CD4-positive, CD25-positive, alpha-beta regulatory T cell (primary cell): ENCODE measurements at regions not wholly inside any gene's neighbourhood (a gene's known extent, or its start where the extent isn't known, plus 50 kb on each side); places are given as distances from the start of the nearest gene placed in this dataset.

Experiments
- ATAC-seq, 2 donors: fragments of 150-1000 bp; cut with Tn5 transposase; one replicate each; pipeline ENCODE4 v1.10.0; 2021; ENCODE audit warnings: low read depth in 2 of 2, moderate number of reproducible peaks in 2 of 2, moderate library complexity in 1 of 2
- DNase-seq, 3 donors: peaks; one replicate each; pipeline versions ENCODE4 v3.0.0 to v3.0.0-alpha.2; 2012 to 2022; ENCODE audit warnings: mixed read lengths in 1 of 3
- H3K27ac ChIP-seq: one replicate; pipeline ENCODE4 v1.7.0; 2013; ENCODE audit warnings: mild to moderate bottlenecking, low read length; ENCODE audit not compliant: insufficient read depth, poor library complexity, severe bottlenecking
- H3K27me3 ChIP-seq: one replicate; pipeline ENCODE4 v1.7.0; 2013; ENCODE audit warnings: low read length; ENCODE audit not compliant: control insufficient read depth, insufficient read depth
- H3K36me3 ChIP-seq: one replicate; pipeline ENCODE4 v1.7.0; 2013; ENCODE audit warnings: mild to moderate bottlenecking, low read length, moderate library complexity; ENCODE audit not compliant: control insufficient read depth, insufficient read depth
- H3K4me1 ChIP-seq: 2 replicates; pipeline ENCODE4 v1.7.0; 2013; ENCODE audit warnings: mild to moderate bottlenecking, low read length; ENCODE audit not compliant: insufficient read depth, control insufficient read depth, poor library complexity, severe bottlenecking
- H3K4me3 ChIP-seq: one replicate; pipeline ENCODE4 v1.7.0; 2013; ENCODE audit warnings: low read depth, mild to moderate bottlenecking, low read length, moderate library complexity
- H3K9me3 ChIP-seq, 2 experiments: 1 replicate in 1 of 2; 2 replicates in 1 of 2; pipeline ENCODE4 v1.7.0; 2013; ENCODE audit warnings: low read length in 2 of 2, mild to moderate bottlenecking in 1 of 2, moderate library complexity in 1 of 2; ENCODE audit not compliant: control insufficient read depth in 2 of 2
- H3K27ac Mint-ChIP-seq, 3 donors: one replicate each; pipeline ENCODE4 v1.8.0; 2020 to 2022; ENCODE audit warnings: mild to moderate bottlenecking in 3 of 3, mixed read lengths in 3 of 3, moderate library complexity in 2 of 3
- H3K27me3 Mint-ChIP-seq: one replicate; pipeline ENCODE4 v1.8.0; 2022; ENCODE audit warnings: mild to moderate bottlenecking, mixed read lengths
- H3K36me3 Mint-ChIP-seq: one replicate; pipeline ENCODE4 v1.8.0; 2020; ENCODE audit warnings: mixed read lengths
- H3K4me1 Mint-ChIP-seq, 4 donors: one replicate each; pipeline ENCODE4 v1.8.0; 2020 to 2022; ENCODE audit warnings: mixed read lengths in 4 of 4, mild to moderate bottlenecking in 1 of 4
- H3K4me3 Mint-ChIP-seq, 4 donors: one replicate each; pipeline ENCODE4 v1.8.0; 2020 to 2022; ENCODE audit warnings: mild to moderate bottlenecking in 4 of 4, mixed read lengths in 4 of 4, moderate library complexity in 3 of 4
- H3K9me3 Mint-ChIP-seq, 7 donors: one replicate each; pipeline ENCODE4 v1.8.0; 2020 to 2022; ENCODE audit warnings: mixed read lengths in 7 of 7, mild to moderate bottlenecking in 3 of 7, moderate library complexity in 2 of 7

GRCh38 chr4:152029631-152030030 is 268.8 kb upstream of the GATB start:
- Mint-ChIP-seq H3K36me3 (peaks cover 4% of the 10 kb centered on the region), H3K4me1 (peaks cover 0 to 3% (median 0%) of the 10 kb centered on the region in 4 donors), H3K4me3 (no peak overlapping the region), H3K27ac (peak overlapping the region in 1 of 3 donors; percentile 43), H3K9me3 (peaks cover 0 to 4% (median 2%) of the 10 kb centered on the region in 7 donors), H3K27me3 (peaks cover 10% of the 10 kb centered on the region)
- H3K4me3 ChIP-seq: no peak overlapping the region
- ATAC-seq: no peak
- no peaks in the 10 kb centered on the region for H3K9me3 ChIP-seq
- peaks cover 8% of the 10 kb centered on the region for H3K4me1 ChIP-seq
- no peak overlapping the region for H3K27ac ChIP-seq
- H3K27me3 ChIP-seq: no peaks in the 10 kb centered on the region
- no peak for DNase-seq
- no peaks in the 10 kb centered on the region for H3K36me3 ChIP-seq

GRCh38 chr4:152028131-152028530 is 267.3 kb upstream of the GATB start:
- H3K36me3 Mint-ChIP-seq: peaks cover 4% of the 10 kb centered on the region
- Histone ChIP-seq H3K36me3 (no peaks in the 10 kb centered on the region), H3K4me3 (no peak overlapping the region), H3K27ac (no peak overlapping the region), H3K9me3 (no peaks in the 10 kb centered on the region), H3K27me3 (no peaks in the 10 kb centered on the region), H3K4me1 (peaks cover 13% of the 10 kb centered on the region)
- ATAC-seq (no peak), DNase-seq (no peak)
- no peak overlapping the region for H3K4me3 Mint-ChIP-seq
- peaks cover 0 to 3% (median 0%) of the 10 kb centered on the region in 4 donors for H3K4me1 Mint-ChIP-seq
- peaks cover 0 to 4% (median 2%) of the 10 kb centered on the region in 7 donors for H3K9me3 Mint-ChIP-seq
- no peak overlapping the region for H3K27ac Mint-ChIP-seq
- peaks cover 10% of the 10 kb centered on the region for H3K27me3 Mint-ChIP-seq

- peak overlapping the region in 1 of 3 donors; percentile 42 for H3K27ac Mint-ChIP-seq
- peaks cover 15% of the 10 kb centered on the region for H3K27me3 Mint-ChIP-seq
- DNase-seq (peak in 1 of 3 donors; percentile 55), ATAC-seq (no peak)
- no peak overlapping the region for H3K4me3 Mint-ChIP-seq
- H3K9me3 Mint-ChIP-seq: peaks cover 0 to 4% (median 2%) of the 10 kb centered on the region in 7 donors
- peaks cover 13% of the 10 kb centered on the region for H3K4me1 ChIP-seq
- no peak overlapping the region for H3K4me3 ChIP-seq
- no peak overlapping the region for H3K27ac ChIP-seq
- H3K9me3 ChIP-seq: no peaks in the 10 kb centered on the region
- H3K4me1 Mint-ChIP-seq: peaks cover 0 to 2% (median 0%) of the 10 kb centered on the region in 4 donors
- H3K36me3 Mint-ChIP-seq: peaks cover 8% of the 10 kb centered on the region
- H3K36me3 ChIP-seq: no peaks in the 10 kb centered on the region
- no peaks in the 10 kb centered on the region for H3K27me3 ChIP-seq
Observed at GRCh38 chr4:152024881-152025280, 264.1 kb upstream of the GATB start.

- peaks cover 8% of the 10 kb centered on the region for H3K36me3 Mint-ChIP-seq
- H3K4me3 ChIP-seq: no peak overlapping the region
- no peak overlapping the region for H3K27ac ChIP-seq
- peaks cover 0 to 2% (median 0%) of the 10 kb centered on the region in 4 donors for H3K4me1 Mint-ChIP-seq
- no peak overlapping the region for H3K27ac Mint-ChIP-seq
- no peak for ATAC-seq
- H3K4me1 ChIP-seq: peaks cover 13% of the 10 kb centered on the region
- no peaks in the 10 kb centered on the region for H3K27me3 ChIP-seq
- H3K9me3 ChIP-seq: no peaks in the 10 kb centered on the region
- H3K36me3 ChIP-seq: no peaks in the 10 kb centered on the region
- H3K27me3 Mint-ChIP-seq: peaks cover 14% of the 10 kb centered on the region
- no peak overlapping the region for H3K4me3 Mint-ChIP-seq
- H3K9me3 Mint-ChIP-seq: peaks cover 0 to 4% (median 0%) of the 10 kb centered on the region in 7 donors
- DNase-seq: no peak
Observed at GRCh38 chr4:152023674-152024073, 262.9 kb upstream of the GATB start.

- Histone ChIP-seq H3K4me1 (peaks cover 13% of the 10 kb centered on the region), H3K4me3 (no peak overlapping the region), H3K27me3 (no peaks in the 10 kb centered on the region), H3K36me3 (no peaks in the 10 kb centered on the region), H3K9me3 (no peaks in the 10 kb centered on the region), H3K27ac (no peak overlapping the region)
- ATAC-seq (no peak), DNase-seq (no peak)
- no peak overlapping the region for H3K4me3 Mint-ChIP-seq
- H3K9me3 Mint-ChIP-seq: peaks cover 0 to 3% (median 0%) of the 10 kb centered on the region in 7 donors
- peaks cover 4% of the 10 kb centered on the region for H3K36me3 Mint-ChIP-seq
- no peak overlapping the region for H3K27ac Mint-ChIP-seq
- H3K27me3 Mint-ChIP-seq: peaks cover 5% of the 10 kb centered on the region
- peaks cover 0 to 2% (median 0%) of the 10 kb centered on the region in 4 donors for H3K4me1 Mint-ChIP-seq
Observed at GRCh38 chr4:152022543-152022942, 261.7 kb upstream of the GATB start.

- no peak overlapping the region for H3K27ac ChIP-seq
- Mint-ChIP-seq H3K4me3 (no peak overlapping the region), H3K36me3 (peaks cover 4% of the 10 kb centered on the region), H3K4me1 (peaks cover 0 to 2% (median 0%) of the 10 kb centered on the region in 4 donors), H3K9me3 (peaks cover 0 to 2% (median 0%) of the 10 kb centered on the region in 7 donors), H3K27ac (no peak overlapping the region), H3K27me3 (peaks cover 5% of the 10 kb centered on the region)
- no peaks in the 10 kb centered on the region for H3K27me3 ChIP-seq
- no peak overlapping the region for H3K4me3 ChIP-seq
- ATAC-seq: no peak
- no peaks in the 10 kb centered on the region for H3K9me3 ChIP-seq
- H3K4me1 ChIP-seq: peaks cover 13% of the 10 kb centered on the region
- no peak for DNase-seq
- H3K36me3 ChIP-seq: no peaks in the 10 kb centered on the region
Observed at GRCh38 chr4:152021788-152022438, 261.1 kb upstream of the GATB start.

- ATAC-seq (no peak), DNase-seq (no peak)
- no peak overlapping the region for H3K27ac Mint-ChIP-seq
- Histone ChIP-seq H3K36me3 (no peaks in the 10 kb centered on the region), H3K4me1 (peaks cover 10% of the 10 kb centered on the region), H3K4me3 (no peak overlapping the region), H3K9me3 (no peaks in the 10 kb centered on the region), H3K27ac (no peak overlapping the region), H3K27me3 (no peaks in the 10 kb centered on the region)
- H3K4me3 Mint-ChIP-seq: no peak overlapping the region
- peaks cover 0 to 1% (median 0%) of the 10 kb centered on the region in 7 donors for H3K9me3 Mint-ChIP-seq
- peaks cover 0 to 5% (median 3%) of the 10 kb centered on the region in 4 donors for H3K4me1 Mint-ChIP-seq
- peaks cover 4% of the 10 kb centered on the region for H3K36me3 Mint-ChIP-seq
- peaks cover 5% of the 10 kb centered on the region for H3K27me3 Mint-ChIP-seq
Observed at GRCh38 chr4:152020073-152020472, 259.3 kb upstream of the GATB start.

GRCh38 chr4:152016303-152016620 is 255.5 kb upstream of the GATB start:
- H3K36me3 Mint-ChIP-seq: peaks cover 4% of the 10 kb centered on the region
- H3K4me3 ChIP-seq: no peak overlapping the region
- H3K36me3 ChIP-seq: no peaks in the 10 kb centered on the region
- DNase-seq (no peak), ATAC-seq (no peak)
- H3K4me1 Mint-ChIP-seq: peaks cover 11 to 30% (median 21%) of the 10 kb centered on the region in 4 donors
- peaks cover 5% of the 10 kb centered on the region for H3K27me3 Mint-ChIP-seq
- H3K4me1 ChIP-seq: peaks cover 11% of the 10 kb centered on the region
- H3K9me3 ChIP-seq: no peaks in the 10 kb centered on the region
- H3K27me3 ChIP-seq: no peaks in the 10 kb centered on the region
- H3K27ac Mint-ChIP-seq: peak overlapping the region in 1 of 3 donors; percentile 23
- H3K4me3 Mint-ChIP-seq: peak overlapping the region in 1 of 4 donors; percentile 26
- no peak overlapping the region for H3K27ac ChIP-seq
- peaks cover 0 to 3% (median 0%) of the 10 kb centered on the region in 7 donors for H3K9me3 Mint-ChIP-seq
